PC-9 (cell line): ENCODE measurements at regions not wholly inside any gene's neighbourhood (a gene's known extent, or its start where the extent isn't known, plus 50 kb on each side); places are given as distances from the start of the nearest gene placed in this dataset.

Experiments used
- CTCF ChIP-seq: fragments of 200-600 bp; sonication (generic); conservative IDR thresholded peaks from 2 replicates; pipeline ENCODE4 v1.6.1; 2017; ENCODE audit warnings: mixed run types, antibody characterized with exemption, mild to moderate bottlenecking, moderate library complexity
- EZH2 ChIP-seq: fragments of 200-600 bp; sonication (generic); IDR thresholded peaks from 2 replicates; pipeline ENCODE4 v1.8.0; 2017; ENCODE audit warnings: antibody characterized with exemption, low read depth

- TF ChIP-seq CTCF (no peak), EZH2 (no peak)
Observed at GRCh38 chr16:87101903-87102302, 215.3 kb downstream of the C16orf95 start.
